ENCODE measurements at regions not wholly inside any gene's neighbourhood (a gene's known extent, or its start where the extent isn't known, plus 50 kb on each side); places are given as distances from the start of the nearest gene placed in this dataset.

- no peak for DNase-seq (ENCODE audit: low read depth in 2 of 2)
Observed at GRCh38 chr21:25424048-25424447, 183.2 kb downstream of the MRPL39 start.

- no peak for DNase-seq (ENCODE audit: low read depth in 2 of 2)
Observed at GRCh38 chr21:25422610-25423608, 184.4 kb downstream of the MRPL39 start.

GRCh38 chr21:25421321-25422028, 185.8 kb downstream of the MRPL39 start:
- DNase-seq (ENCODE audit: low read depth in 2 of 2): peak; percentile 22 to 38

GRCh38 chr21:25420831-25421230, 186.4 kb downstream of the MRPL39 start:
- DNase-seq (ENCODE audit: low read depth in 2 of 2): no peak

- no peak for DNase-seq (ENCODE audit: low read depth in 2 of 2)
Observed at GRCh38 chr21:25416669-25417068, 190.6 kb downstream of the MRPL39 start.

GRCh38 chr21:25412100-25412499, 195.2 kb downstream of the MRPL39 start:
- DNase-seq (ENCODE audit: low read depth in 2 of 2): no peak

- no peak for DNase-seq (ENCODE audit: low read depth in 2 of 2)
Observed at GRCh38 chr21:25409978-25410377, 197.3 kb downstream of the MRPL39 start.

GRCh38 chr21:25408666-25409065, 198.6 kb downstream of the MRPL39 start:
- no peak for DNase-seq (ENCODE audit: low read depth in 2 of 2)

GRCh38 chr21:25406887-25407579, 200.2 kb downstream of the MRPL39 start:
- DNase-seq (ENCODE audit: low read depth in 2 of 2): no peak

GRCh38 chr21:25405984-25406383, 201.3 kb downstream of the MRPL39 start:
- DNase-seq (ENCODE audit: low read depth in 2 of 2): no peak

GRCh38 chr21:25402134-25402961, 204.9 kb downstream of the MRPL39 start:
- DNase-seq (ENCODE audit: low read depth in 2 of 2): no peak

- no peak for DNase-seq (ENCODE audit: low read depth in 2 of 2)
Observed at GRCh38 chr21:25400427-25400826, 206.9 kb downstream of the MRPL39 start.

GRCh38 chr21:25398630-25399029, 208.7 kb downstream of the MRPL39 start:
- no peak for DNase-seq (ENCODE audit: low read depth in 2 of 2)

- DNase-seq (ENCODE audit: low read depth in 2 of 2): peak; percentile 21 to 25
Observed at GRCh38 chr21:25396135-25396711, 211.1 kb downstream of the MRPL39 start.

- no peak for DNase-seq (ENCODE audit: low read depth in 2 of 2)
Observed at GRCh38 chr21:25391777-25392176, 215.5 kb downstream of the MRPL39 start.

- DNase-seq (ENCODE audit: low read depth in 2 of 2): no peak
Observed at GRCh38 chr21:25390701-25391100, 216.6 kb downstream of the MRPL39 start.

- DNase-seq (ENCODE audit: low read depth in 2 of 2): no peak
Observed at GRCh38 chr21:25387665-25388064, 219.6 kb downstream of the MRPL39 start.

- no peak for DNase-seq (ENCODE audit: low read depth in 2 of 2)
Observed at GRCh38 chr21:25385911-25386474, 221.3 kb downstream of the MRPL39 start.

- DNase-seq (ENCODE audit: low read depth in 2 of 2): no peak
Observed at GRCh38 chr21:25385341-25385740, 221.9 kb downstream of the MRPL39 start.

GRCh38 chr21:25384782-25385181, 222.5 kb downstream of the MRPL39 start:
- no peak for DNase-seq (ENCODE audit: low read depth in 2 of 2)

GRCh38 chr21:25383545-25383944, 223.7 kb downstream of the MRPL39 start:
- DNase-seq (ENCODE audit: low read depth in 2 of 2): no peak
